HEK293T (cell line): ENCODE measurements at regions not wholly inside any gene's neighbourhood (a gene's known extent, or its start where the extent isn't known, plus 50 kb on each side); places are given as distances from the start of the nearest gene placed in this dataset.

Experiments used
- ARNT ChIP-seq: fragments of 450-650 bp; IDR thresholded peaks from 2 replicates; pipeline ENCODE4 v1.6.1; 2017; ENCODE audit warnings: mild to moderate bottlenecking
- BHLHE40 ChIP-seq: fragments of 450-650 bp; IDR thresholded peaks from 2 replicates; pipeline ENCODE4 v1.6.1; 2016; ENCODE audit warnings: mild to moderate bottlenecking, moderate library complexity, borderline replicate concordance
- ELF4 ChIP-seq: fragments of 450-650 bp; IDR thresholded peaks from 2 replicates; pipeline ENCODE4 v1.6.1; 2017; ENCODE audit warnings: antibody characterized with exemption
- FOXM1 ChIP-seq: fragments of 450-650 bp; IDR thresholded peaks from 2 replicates; pipeline ENCODE4 v1.6.1; 2017; ENCODE audit warnings: mild to moderate bottlenecking, borderline replicate concordance
- L3MBTL2 ChIP-seq: fragments of 450-650 bp; conservative IDR thresholded peaks from 2 replicates; pipeline ENCODE4 v1.6.1; 2016; ENCODE audit warnings: mild to moderate bottlenecking
- SUZ12 ChIP-seq: fragments of 450-650 bp; IDR thresholded peaks from 2 replicates; pipeline ENCODE4 v1.6.1; 2016; ENCODE audit warnings: mild to moderate bottlenecking

GRCh38 chr18:43888598-43888997, 611.3 kb upstream of the SYT4 start:
- no peak for TF ChIP-seq SUZ12
- TF ChIP-seq L3MBTL2 = no peak
- no peak for TF ChIP-seq ELF4
- no peak for TF ChIP-seq BHLHE40
- no peak for TF ChIP-seq FOXM1
- TF ChIP-seq ARNT = no peak
